Heart right ventricle (tissue), 16 donors: ENCODE measurements at regions not wholly inside any gene's neighbourhood (a gene's known extent, or its start where the extent isn't known, plus 50 kb on each side); places are given as distances from the start of the nearest gene placed in this dataset.
A peak's percentile ranks its signal among the peaks of the same experiment; 100 is the strongest.
"Not testable (repeated sequence)": the region's sequence is repeated elsewhere in the genome, so short reads cannot be mapped to it uniquely, and the experiment has no call there.

Experiments used
- ATAC-seq, 8 donors: fragments of 200-7000 bp; cut with Tn5 transposase; one replicate each; pipeline ENCODE4 v1.9.1; 2020; ENCODE audit warnings: mild to moderate bottlenecking in 8 of 8, moderate library complexity in 8 of 8, moderate number of reproducible peaks in 1 of 8
- DNase-seq, 2 donors: peaks; one replicate each; pipeline ENCODE4 v3.0.0-alpha.2; 2020
- H3K27ac ChIP-seq, 10 donors: fragments of 200-600 bp; sonication (generic) in 2 of 10; one replicate each; pipeline versions ENCODE4 v1.5.0 to v1.8.0; 2020 to 2022; ENCODE audit warnings: mild to moderate bottlenecking in 3 of 10
- H3K27me3 ChIP-seq, 7 donors: fragments of 200-600 bp; one replicate each; pipeline ENCODE4 v1.8.0; 2021 to 2022; ENCODE audit warnings: mild to moderate bottlenecking in 2 of 7
- H3K36me3 ChIP-seq, 9 donors: fragments of 200-600 bp; sonication (generic) in 1 of 9; one replicate each; pipeline versions ENCODE4 v1.5.0 to v1.8.0; 2020 to 2022; ENCODE audit warnings: mild to moderate bottlenecking in 2 of 9
- H3K4me1 ChIP-seq, 9 donors: fragments of 200-600 bp; sonication (generic) in 1 of 9; one replicate each; pipeline versions ENCODE4 v1.5.0 to v1.8.0; 2020 to 2022; ENCODE audit warnings: mild to moderate bottlenecking in 4 of 9
- H3K4me3 ChIP-seq, 10 donors: fragments of 200-600 bp; sonication (generic) in 2 of 10; one replicate each; pipeline versions ENCODE4 v1.5.0 to v1.8.0; 2020 to 2022; ENCODE audit warnings: mild to moderate bottlenecking in 7 of 10, moderate library complexity in 2 of 10
- H3K9me3 ChIP-seq, 11 donors: fragments of 200-600 bp in 10 of 11; sonication (generic) in 2 of 11; one replicate each; pipeline versions ENCODE4 v1.5.0 to v1.8.0; 2013 to 2022; ENCODE audit warnings: mild to moderate bottlenecking in 2 of 11, control low read depth in 1 of 11, moderate library complexity in 1 of 11
- CTCF ChIP-seq, 9 donors: fragments of 200-600 bp; sonication (generic) in 2 of 9; IDR thresholded peaks; one replicate each; pipeline versions ENCODE4 v1.5.0 to v1.8.0; 2021 to 2022; ENCODE audit warnings: antibody characterized with exemption in 9 of 9, mild to moderate bottlenecking in 5 of 9, moderate library complexity in 1 of 9
- WGBS, 2 donors: extraction: QIAGEN DNeasy Blood & Tissue Kit; methylation state at CpG; one replicate each; pipeline ENCODE4 v1.1.7; 2013; ENCODE audit warnings: inconsistent platforms in 1 of 2; 5-methylcytosine and 5-hydroxymethylcytosine counted together
- intact Hi-C, 10 donors: fragments of 100-400 bp; cut with DNase I; formaldehyde crosslinking; loops; one replicate each; pipeline versions ENCODE4 v1.11.1 to v1.14.2; 2022
- donor health status: Arrhythmogenic right ventricular cardiomyopathy.
- donor health status: ischemic (EF 13 %, LVEDD 7.1; RV severe dilation, severe dysfunction).
- donor health status: healthy with polysubstance abuse.
- donor health status: DM: no; HTN: yes; CAD: no.
- donor health status: DM: no; HTN: no; CAD: no.
- donor health status: ischemic (EF 25% LVEDD 6.9; RV normal size, moderate dysfunction).
- donor health status: ischemic (EF 25% LVEDD 5.7; RV mildly dilated, moderate dysfunction).
- donor health status: healthy.
- donor health status: DM: yes; HTN: yes; CAD: no.
- donor health status: Ischemic cardiomyopathy.
- donor health status: ischemic (EF 35%, LVEDD 5.7; RV mildly dilated, moderate dysfunction).
- donor health status: nonischemic (EF 11% LVEDD 7.7; RV severe dilation, severe dysfunction).
- donor health status: DM: yes; HTN: yes; CAD: no.
- donor health status: PGD.
- donor health status: ischemic (EF 29% LVEDD 5.4; RV normal size, mild dysfunction).
- donor health status: nonischemic (EF 23%, LVEDD 6.1; RV moderate dilation, normal function).

GRCh38 chr18:47654988-47655387 lies 275.5 kb downstream of the SMAD2 start:
- no peaks in the 10 kb centered on the region for H3K4me1 ChIP-seq
- H3K36me3 ChIP-seq, result no peaks in the 10 kb centered on the region
- H3K27ac ChIP-seq, result no peak overlapping the region
- DNase-seq, result no peak
- no peak for ATAC-seq
- peaks cover 0 to 16% (median 3%) of the 10 kb centered on the region in 7 donors for H3K27me3 ChIP-seq
- no peak overlapping the region for H3K4me3 ChIP-seq
- peaks cover 0 to 7% (median 0%) of the 10 kb centered on the region in 11 donors for H3K9me3 ChIP-seq
- no peak for TF ChIP-seq CTCF (IDR thresholded peaks at IDR 0.05)
- intact Hi-C loops, result no loop called here

GRCh38 chr18:47644896-47645295 lies 285.6 kb downstream of the SMAD2 start:
- H3K27me3 ChIP-seq, result no peaks in the 10 kb centered on the region
- no peak overlapping the region for H3K27ac ChIP-seq
- no peak for TF ChIP-seq CTCF (IDR thresholded peaks at IDR 0.05)
- ATAC-seq (no peak), DNase-seq (no peak)
- 49 to 63% methylated on average over 1 of the region's 1 CpG for WGBS, 2 donors
- no peaks in the 10 kb centered on the region for H3K4me1 ChIP-seq
- H3K4me3 ChIP-seq, result no peak overlapping the region
- H3K36me3 ChIP-seq, result no peaks in the 10 kb centered on the region
- peaks cover 0 to 12% (median 0%) of the 10 kb centered on the region in 11 donors for H3K9me3 ChIP-seq
- intact Hi-C loops, result no loop called here

- H3K27me3 ChIP-seq, result peaks cover 0 to 14% (median 0%) of the 10 kb centered on the region in 7 donors
- ATAC-seq, H3K4me3 ChIP-seq, H3K27ac ChIP-seq, DNase-seq, H3K4me1 ChIP-seq, intact Hi-C loops, H3K9me3 ChIP-seq, H3K36me3 ChIP-seq: not testable (repeated sequence)
- 89 to 90% methylated on average over 6 to 9 of the region's 10 CpGs for WGBS, 2 donors
These were observed 292.9 kb downstream of the SMAD2 start for GRCh38 chr18:47637551-47637950.

GRCh38 chr18:47635416-47635815 lies 295.0 kb downstream of the SMAD2 start:
- Histone ChIP-seq H3K9me3 (no peaks in the 10 kb centered on the region), H3K27me3 (peaks cover 0 to 28% (median under 1%) of the 10 kb centered on the region in 7 donors), H3K27ac (no peak overlapping the region), H3K4me1 (peaks cover 0 to 7% (median 0%) of the 10 kb centered on the region in 9 donors), H3K4me3 (no peak overlapping the region), H3K36me3 (no peaks in the 10 kb centered on the region)
- TF ChIP-seq CTCF (IDR thresholded peaks at IDR 0.05), result no peak
- WGBS, 2 donors, result 72 to 73% methylated on average over 6 of the region's 6 CpGs
- intact Hi-C loops, result no loop called here
- ATAC-seq, result peak in 1 of 8 donors; percentile 63
- DNase-seq, result no peak

GRCh38 chr18:47632970-47633635 lies 297.4 kb downstream of the SMAD2 start:
- TF ChIP-seq CTCF (IDR thresholded peaks at IDR 0.05), result no peak

More at GRCh38 chr18:47632970-47633635, 297.4 kb downstream of the SMAD2 start:
- Histone ChIP-seq H3K36me3 (no peaks in the 10 kb centered on the region), H3K4me1 (peaks cover 0 to 7% (median 0%) of the 10 kb centered on the region in 9 donors), H3K27ac (no peak overlapping the region), H3K27me3 (peaks cover 0 to 45% (median 16%) of the 10 kb centered on the region in 7 donors), H3K4me3 (no peak overlapping the region), H3K9me3 (no peaks in the 10 kb centered on the region)
- WGBS, 2 donors, result 49 to 52% methylated on average over 2 of the region's 2 CpGs
- no peak for ATAC-seq
- intact Hi-C loops, result no loop called here
- no peak for DNase-seq
